ENCODE measurements at regions not wholly inside any gene's neighbourhood (a gene's known extent, or its start where the extent isn't known, plus 50 kb on each side); places are given as distances from the start of the nearest gene placed in this dataset.
A peak's percentile ranks its signal among the peaks of the same experiment; 100 is the strongest.

- no peaks in the 10 kb centered on the region for H3K9me3 ChIP-seq (ENCODE audit: control insufficient read depth, insufficient read depth, low read depth, low read length)
- H3K27me3 ChIP-seq (ENCODE audit: control insufficient read depth, insufficient read depth, low read length), result no peaks in the 10 kb centered on the region
- no peaks in the 10 kb centered on the region for H3K36me3 ChIP-seq (ENCODE audit: control insufficient read depth, insufficient read depth, low read length)
- no peak overlapping the region for H3K4me3 ChIP-seq (ENCODE audit: low read depth, low read length)
- no peak overlapping the region for H3K9ac ChIP-seq (ENCODE audit: low read length)
- H3K27ac ChIP-seq (ENCODE audit: low read depth, low read length), result no peak overlapping the region
- no peaks in the 10 kb centered on the region for H3K4me1 ChIP-seq (ENCODE audit: control insufficient read depth, insufficient read depth, low read length)
Measured at GRCh38 chr9:88326936-88327335, 61.3 kb upstream of the SPIN1 start.

GRCh38 chr9:88326015-88326414, 62.2 kb upstream of the SPIN1 start:
- Histone ChIP-seq H3K4me3 (ENCODE audit: low read depth, low read length) (no peak overlapping the region), H3K9me3 (ENCODE audit: control insufficient read depth, insufficient read depth, low read depth, low read length) (no peaks in the 10 kb centered on the region), H3K36me3 (ENCODE audit: control insufficient read depth, insufficient read depth, low read length) (no peaks in the 10 kb centered on the region), H3K27me3 (ENCODE audit: control insufficient read depth, insufficient read depth, low read length) (no peaks in the 10 kb centered on the region), H3K9ac (ENCODE audit: low read length) (no peak overlapping the region), H3K27ac (ENCODE audit: low read depth, low read length) (no peak overlapping the region), H3K4me1 (ENCODE audit: control insufficient read depth, insufficient read depth, low read length) (no peaks in the 10 kb centered on the region)

GRCh38 chr9:88322906-88323566, 65.2 kb upstream of the SPIN1 start:
- H3K4me3 ChIP-seq (ENCODE audit: low read depth, low read length), result no peak overlapping the region

GRCh38 chr9:88321764-88322163, 66.5 kb upstream of the SPIN1 start:
- H3K4me3 ChIP-seq (ENCODE audit: low read depth, low read length), result no peak overlapping the region
- H3K9ac ChIP-seq (ENCODE audit: low read length), result no peak overlapping the region
- H3K27ac ChIP-seq (ENCODE audit: low read depth, low read length), result no peak overlapping the region
- no peaks in the 10 kb centered on the region for H3K27me3 ChIP-seq (ENCODE audit: control insufficient read depth, insufficient read depth, low read length)
- no peaks in the 10 kb centered on the region for H3K4me1 ChIP-seq (ENCODE audit: control insufficient read depth, insufficient read depth, low read length)
- no peaks in the 10 kb centered on the region for H3K36me3 ChIP-seq (ENCODE audit: control insufficient read depth, insufficient read depth, low read length)
- no peaks in the 10 kb centered on the region for H3K9me3 ChIP-seq (ENCODE audit: control insufficient read depth, insufficient read depth, low read depth, low read length)

More at GRCh38 chr9:88322906-88323566, 65.2 kb upstream of the SPIN1 start:
- Histone ChIP-seq H3K9me3 (ENCODE audit: control insufficient read depth, insufficient read depth, low read depth, low read length) (no peaks in the 10 kb centered on the region), H3K9ac (ENCODE audit: low read length) (no peak overlapping the region), H3K36me3 (ENCODE audit: control insufficient read depth, insufficient read depth, low read length) (no peaks in the 10 kb centered on the region), H3K27ac (ENCODE audit: low read depth, low read length) (no peak overlapping the region), H3K27me3 (ENCODE audit: control insufficient read depth, insufficient read depth, low read length) (no peaks in the 10 kb centered on the region), H3K4me1 (ENCODE audit: control insufficient read depth, insufficient read depth, low read length) (no peaks in the 10 kb centered on the region)

GRCh38 chr9:88320748-88321415, 67.4 kb upstream of the SPIN1 start:
- H3K27ac ChIP-seq (ENCODE audit: low read depth, low read length), result no peak overlapping the region
- no peak overlapping the region for H3K9ac ChIP-seq (ENCODE audit: low read length)
- H3K4me1 ChIP-seq (ENCODE audit: control insufficient read depth, insufficient read depth, low read length), result no peaks in the 10 kb centered on the region

GRCh38 chr9:88319936-88320747, 68.1 kb upstream of the SPIN1 start:
- no peaks in the 10 kb centered on the region for H3K4me1 ChIP-seq (ENCODE audit: control insufficient read depth, insufficient read depth, low read length)
- H3K4me3 ChIP-seq (ENCODE audit: low read depth, low read length), result no peak overlapping the region
- H3K9ac ChIP-seq (ENCODE audit: low read length), result no peak overlapping the region
- no peak overlapping the region for H3K27ac ChIP-seq (ENCODE audit: low read depth, low read length)
- H3K36me3 ChIP-seq (ENCODE audit: control insufficient read depth, insufficient read depth, low read length), result no peaks in the 10 kb centered on the region
- no peaks in the 10 kb centered on the region for H3K9me3 ChIP-seq (ENCODE audit: control insufficient read depth, insufficient read depth, low read depth, low read length)
- no peaks in the 10 kb centered on the region for H3K27me3 ChIP-seq (ENCODE audit: control insufficient read depth, insufficient read depth, low read length)

More at GRCh38 chr9:88320748-88321415, 67.4 kb upstream of the SPIN1 start:
- no peaks in the 10 kb centered on the region for H3K27me3 ChIP-seq (ENCODE audit: control insufficient read depth, insufficient read depth, low read length)
- no peaks in the 10 kb centered on the region for H3K9me3 ChIP-seq (ENCODE audit: control insufficient read depth, insufficient read depth, low read depth, low read length)
- H3K4me3 ChIP-seq (ENCODE audit: low read depth, low read length), result no peak overlapping the region
- no peaks in the 10 kb centered on the region for H3K36me3 ChIP-seq (ENCODE audit: control insufficient read depth, insufficient read depth, low read length)

- H3K27ac ChIP-seq (ENCODE audit: low read depth, low read length), result peak overlapping the region; percentile 57
- H3K36me3 ChIP-seq (ENCODE audit: control insufficient read depth, insufficient read depth, low read length), result no peaks in the 10 kb centered on the region
- H3K9me3 ChIP-seq (ENCODE audit: control insufficient read depth, insufficient read depth, low read depth, low read length), result no peaks in the 10 kb centered on the region
- peak overlapping the region; percentile 34 for H3K4me3 ChIP-seq (ENCODE audit: low read depth, low read length)
- H3K9ac ChIP-seq (ENCODE audit: low read length), result peak overlapping the region; percentile 62
- no peaks in the 10 kb centered on the region for H3K27me3 ChIP-seq (ENCODE audit: control insufficient read depth, insufficient read depth, low read length)
- peaks cover 28% of the 10 kb centered on the region for H3K4me1 ChIP-seq (ENCODE audit: control insufficient read depth, insufficient read depth, low read length)
Measured at GRCh38 chr9:88313364-88314220, 74.7 kb upstream of the SPIN1 start.

- Histone ChIP-seq H3K4me1 (ENCODE audit: control insufficient read depth, insufficient read depth, low read length) (peaks cover 28% of the 10 kb centered on the region), H3K9ac (ENCODE audit: low read length) (no peak overlapping the region), H3K27ac (ENCODE audit: low read depth, low read length) (0 out of 2 replicates have a peak overlapping the region, but pooled peaks have one; percentile 24), H3K4me3 (ENCODE audit: low read depth, low read length) (no peak overlapping the region), H3K9me3 (ENCODE audit: control insufficient read depth, insufficient read depth, low read depth, low read length) (no peaks in the 10 kb centered on the region), H3K36me3 (ENCODE audit: control insufficient read depth, insufficient read depth, low read length) (no peaks in the 10 kb centered on the region), H3K27me3 (ENCODE audit: control insufficient read depth, insufficient read depth, low read length) (no peaks in the 10 kb centered on the region)
Measured at GRCh38 chr9:88312517-88313103, 75.6 kb upstream of the SPIN1 start.

GRCh38 chr9:88312045-88312444, 76.2 kb upstream of the SPIN1 start:
- no peaks in the 10 kb centered on the region for H3K9me3 ChIP-seq (ENCODE audit: control insufficient read depth, insufficient read depth, low read depth, low read length)
- no peak overlapping the region for H3K27ac ChIP-seq (ENCODE audit: low read depth, low read length)
- H3K27me3 ChIP-seq (ENCODE audit: control insufficient read depth, insufficient read depth, low read length), result no peaks in the 10 kb centered on the region
- no peak overlapping the region for H3K9ac ChIP-seq (ENCODE audit: low read length)
- H3K4me3 ChIP-seq (ENCODE audit: low read depth, low read length), result no peak overlapping the region
- H3K36me3 ChIP-seq (ENCODE audit: control insufficient read depth, insufficient read depth, low read length), result no peaks in the 10 kb centered on the region
- H3K4me1 ChIP-seq (ENCODE audit: control insufficient read depth, insufficient read depth, low read length), result peaks cover 28% of the 10 kb centered on the region

- H3K27me3 ChIP-seq (ENCODE audit: control insufficient read depth, insufficient read depth, low read length), result no peaks in the 10 kb centered on the region
- H3K9me3 ChIP-seq (ENCODE audit: control insufficient read depth, insufficient read depth, low read depth, low read length), result no peaks in the 10 kb centered on the region
- H3K27ac ChIP-seq (ENCODE audit: low read depth, low read length), result no peak overlapping the region
- peaks cover 28% of the 10 kb centered on the region for H3K4me1 ChIP-seq (ENCODE audit: control insufficient read depth, insufficient read depth, low read length)
- no peaks in the 10 kb centered on the region for H3K36me3 ChIP-seq (ENCODE audit: control insufficient read depth, insufficient read depth, low read length)
- H3K4me3 ChIP-seq (ENCODE audit: low read depth, low read length), result no peak overlapping the region
- no peak overlapping the region for H3K9ac ChIP-seq (ENCODE audit: low read length)
Measured at GRCh38 chr9:88310310-88310980, 77.8 kb upstream of the SPIN1 start.
